ENCODE measurements at regions not wholly inside any gene's neighbourhood (a gene's known extent, or its start where the extent isn't known, plus 50 kb on each side); places are given as distances from the start of the nearest gene placed in this dataset.

DNA sequence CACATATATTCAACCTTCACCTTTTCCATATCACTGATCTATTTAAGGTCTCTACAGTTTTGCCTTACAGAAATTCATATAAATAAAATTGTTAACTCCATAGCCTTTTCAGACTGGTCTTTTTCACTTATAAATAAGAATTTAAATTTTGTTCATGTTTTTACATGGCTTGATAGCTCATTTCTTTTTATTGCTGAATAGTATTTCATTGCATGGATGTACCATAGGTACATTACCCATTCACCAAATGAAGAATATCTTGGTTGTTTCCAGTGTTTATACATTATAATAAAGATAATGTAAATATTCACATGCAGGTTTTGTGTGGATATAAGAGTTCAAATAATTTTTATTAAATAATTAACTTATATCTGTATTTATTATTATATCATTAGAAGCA lies 1765.0 kb downstream of the OTOL1 start:
- H3K4me1 ChIP-seq, result no peaks in the 10 kb centered on the region
- intact Hi-C loops (cut with DNase I), result no loop called here
- TF ChIP-seq, protein P1, sequence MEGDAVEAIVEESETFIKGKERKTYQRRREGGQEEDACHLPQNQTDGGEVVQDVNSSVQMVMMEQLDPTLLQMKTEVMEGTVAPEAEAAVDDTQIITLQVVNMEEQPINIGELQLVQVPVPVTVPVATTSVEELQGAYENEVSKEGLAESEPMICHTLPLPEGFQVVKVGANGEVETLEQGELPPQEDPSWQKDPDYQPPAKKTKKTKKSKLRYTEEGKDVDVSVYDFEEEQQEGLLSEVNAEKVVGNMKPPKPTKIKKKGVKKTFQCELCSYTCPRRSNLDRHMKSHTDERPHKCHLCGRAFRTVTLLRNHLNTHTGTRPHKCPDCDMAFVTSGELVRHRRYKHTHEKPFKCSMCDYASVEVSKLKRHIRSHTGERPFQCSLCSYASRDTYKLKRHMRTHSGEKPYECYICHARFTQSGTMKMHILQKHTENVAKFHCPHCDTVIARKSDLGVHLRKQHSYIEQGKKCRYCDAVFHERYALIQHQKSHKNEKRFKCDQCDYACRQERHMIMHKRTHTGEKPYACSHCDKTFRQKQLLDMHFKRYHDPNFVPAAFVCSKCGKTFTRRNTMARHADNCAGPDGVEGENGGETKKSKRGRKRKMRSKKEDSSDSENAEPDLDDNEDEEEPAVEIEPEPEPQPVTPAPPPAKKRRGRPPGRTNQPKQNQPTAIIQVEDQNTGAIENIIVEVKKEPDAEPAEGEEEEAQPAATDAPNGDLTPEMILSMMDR (IDR thresholded peaks at IDR 0.05), result no peak
- no peak for TF ChIP-seq EP300 (IDR thresholded peaks at IDR 0.05)
- TF ChIP-seq POLR2A (IDR thresholded peaks at IDR 0.05; ENCODE audit: low read depth), result no peak
- no peak for TF ChIP-seq POLR2AphosphoS5 (IDR thresholded peaks at IDR 0.05)
- no peak for DNase-seq (ENCODE audit: extremely low spot score)
- H3K9me3 ChIP-seq, result no peaks in the 10 kb centered on the region
- H3K36me3 ChIP-seq, result no peaks in the 10 kb centered on the region
- no peaks in the 10 kb centered on the region for H3K27me3 ChIP-seq
- H3K4me3 ChIP-seq, result no peak overlapping the region
- no peak overlapping the region for H3K27ac ChIP-seq (replicated peaks in 1 of 4)

- Histone ChIP-seq H3K27me3 (no peaks in the 10 kb centered on the region), H3K4me3 (no peak overlapping the region), H3K9me3 (no peaks in the 10 kb centered on the region), H3K4me1 (no peaks in the 10 kb centered on the region), H3K27ac (replicated peaks in 1 of 4) (no peak overlapping the region), H3K36me3 (no peaks in the 10 kb centered on the region)
- intact Hi-C loops (cut with DNase I), result no loop called here
- TF ChIP-seq POLR2AphosphoS5 (IDR thresholded peaks at IDR 0.05) (no peak), POLR2A (IDR thresholded peaks at IDR 0.05; ENCODE audit: low read depth) (no peak), EP300 (IDR thresholded peaks at IDR 0.05) (no peak)
- TF ChIP-seq, protein P1 (IDR thresholded peaks at IDR 0.05), result no peak
- WGBS, result 61% methylated on average over 2 of the region's 2 CpGs
- no peak for DNase-seq (ENCODE audit: extremely low spot score)
These were observed 1764.4 kb downstream of the OTOL1 start for GRCh38 chr3:163261056-163261455.

GRCh38 chr3:163218336-163218735 lies 1721.7 kb downstream of the OTOL1 start:
- Histone ChIP-seq H3K27ac (replicated peaks in 1 of 4) (no peak overlapping the region), H3K27me3 (no peaks in the 10 kb centered on the region), H3K4me1 (no peaks in the 10 kb centered on the region), H3K9me3 (no peaks in the 10 kb centered on the region), H3K36me3 (no peaks in the 10 kb centered on the region), H3K4me3 (no peak overlapping the region)
- no peak for TF ChIP-seq EP300 (IDR thresholded peaks at IDR 0.05)
- TF ChIP-seq, protein P1 (IDR thresholded peaks at IDR 0.05), result no peak
- no peak for TF ChIP-seq POLR2A (IDR thresholded peaks at IDR 0.05; ENCODE audit: low read depth)
- TF ChIP-seq POLR2AphosphoS5 (IDR thresholded peaks at IDR 0.05), result no peak
- WGBS, result 90% methylated on average over 2 of the region's 2 CpGs
- intact Hi-C loops (cut with DNase I), result no loop called here
- no peak for DNase-seq (ENCODE audit: extremely low spot score)

- no peak for DNase-seq (ENCODE audit: extremely low spot score)
- Histone ChIP-seq H3K36me3 (no peaks in the 10 kb centered on the region), H3K27me3 (no peaks in the 10 kb centered on the region), H3K9me3 (no peaks in the 10 kb centered on the region), H3K4me3 (no peak overlapping the region), H3K27ac (replicated peaks in 1 of 4) (no peak overlapping the region), H3K4me1 (no peaks in the 10 kb centered on the region)
- intact Hi-C loops (cut with DNase I), result no loop called here
- TF ChIP-seq POLR2A (IDR thresholded peaks at IDR 0.05; ENCODE audit: low read depth) (no peak), POLR2AphosphoS5 (IDR thresholded peaks at IDR 0.05) (no peak), EP300 (IDR thresholded peaks at IDR 0.05) (no peak)
- TF ChIP-seq, protein P1 (IDR thresholded peaks at IDR 0.05), result no peak
- WGBS, result 82% methylated on average over 1 of the region's 1 CpG
These were observed 1717.2 kb downstream of the OTOL1 start for GRCh38 chr3:163213838-163214237.

- WGBS, result 51% methylated on average over 2 of the region's 2 CpGs
- Histone ChIP-seq H3K27ac (replicated peaks in 1 of 4) (no peak overlapping the region), H3K4me3 (no peak overlapping the region), H3K9me3 (no peaks in the 10 kb centered on the region), H3K27me3 (no peaks in the 10 kb centered on the region), H3K4me1 (no peaks in the 10 kb centered on the region), H3K36me3 (no peaks in the 10 kb centered on the region)
- intact Hi-C loops (cut with DNase I), result no loop called here
- DNase-seq (ENCODE audit: extremely low spot score), result no peak
- TF ChIP-seq, protein P1 (IDR thresholded peaks at IDR 0.05), result no peak
- no peak for TF ChIP-seq POLR2AphosphoS5 (IDR thresholded peaks at IDR 0.05)
- no peak for TF ChIP-seq POLR2A (IDR thresholded peaks at IDR 0.05; ENCODE audit: low read depth)
- TF ChIP-seq EP300 (IDR thresholded peaks at IDR 0.05), result no peak
These were observed 1700.3 kb downstream of the OTOL1 start for GRCh38 chr3:163196815-163197374.
